Smooth muscle cell (in vitro differentiated cells): ENCODE measurements at regions not wholly inside any gene's neighbourhood (a gene's known extent, or its start where the extent isn't known, plus 50 kb on each side); places are given as distances from the start of the nearest gene placed in this dataset.

Experiments used
- DNase-seq: peaks from one replicate; lab custom pipeline; 2025; ENCODE audit not compliant: unreplicated experiment; lab: John Stamatoyannopoulos, UW
- H2AFZ ChIP-seq: fragments of 200-600 bp; sonication (generic); 2 replicates; pipeline ENCODE4 v1.6.0; 2016; ENCODE audit warnings: antibody characterized with exemption, low read depth, mild to moderate bottlenecking
- H3F3A ChIP-seq: fragments of 200-600 bp; sonication (generic); 2 replicates; pipeline ENCODE4 v1.6.0; 2017; ENCODE audit warnings: antibody characterized with exemption, low read depth
- H3K27ac ChIP-seq: fragments of 200-600 bp; sonication (generic); 2 replicates; pipeline ENCODE4 v1.5.1; 2016; ENCODE audit warnings: low read depth, mild to moderate bottlenecking
- H3K27me3 ChIP-seq: fragments of 200-600 bp; sonication (generic); 2 replicates; pipeline ENCODE4 v1.6.1; 2016; ENCODE audit warnings: low read depth, mild to moderate bottlenecking
- H3K36me3 ChIP-seq: fragments of 200-600 bp; sonication (generic); 2 replicates; pipeline ENCODE4 v1.5.1; 2016; ENCODE audit warnings: low read depth
- H3K4me1 ChIP-seq: fragments of 200-600 bp; sonication (generic); 2 replicates; pipeline ENCODE4 v1.5.1; 2016; ENCODE audit warnings: low read depth
- H3K4me2 ChIP-seq: fragments of 200-600 bp; sonication (generic); 2 replicates; pipeline ENCODE4 v1.6.0; 2016; ENCODE audit warnings: mild to moderate bottlenecking
- H3K4me3 ChIP-seq: fragments of 200-600 bp; sonication (generic); 2 replicates; pipeline ENCODE4 v1.5.1; 2016; ENCODE audit warnings: mild to moderate bottlenecking
- H3K79me2 ChIP-seq: fragments of 200-600 bp; sonication (generic); 2 replicates; pipeline ENCODE4 v1.6.0; 2016; ENCODE audit warnings: low read depth, mild to moderate bottlenecking
- H3K9ac ChIP-seq: fragments of 200-600 bp; sonication (generic); 2 replicates; pipeline ENCODE4 v1.6.0; 2016; ENCODE audit warnings: low read depth
- H3K9me3 ChIP-seq: fragments of 200-600 bp; sonication (generic); replicated peaks from 2 replicates; pipeline ENCODE4 v1.5.1; 2016; ENCODE audit warnings: low read depth
- H4K20me1 ChIP-seq: fragments of 200-600 bp; sonication (generic); 2 replicates; pipeline ENCODE4 v1.6.0; 2016; ENCODE audit warnings: low read depth
- WGBS: methylation state at CpG from one replicate; pipeline ENCODE4 v1.1.7; 2016; ENCODE audit warnings: low lambda C conversion rate; 5-methylcytosine and 5-hydroxymethylcytosine counted together
- TF ChIP-seq, protein P1 (sequence below): fragments of 200-600 bp; sonication (generic); IDR thresholded peaks from 2 replicates; pipeline ENCODE4 v1.5.1; 2017; ENCODE audit warnings: borderline replicate concordance, mild to moderate bottlenecking, antibody characterized with exemption; ENCODE audit not compliant: insufficient read depth, poor library complexity, severe bottlenecking

DNA sequence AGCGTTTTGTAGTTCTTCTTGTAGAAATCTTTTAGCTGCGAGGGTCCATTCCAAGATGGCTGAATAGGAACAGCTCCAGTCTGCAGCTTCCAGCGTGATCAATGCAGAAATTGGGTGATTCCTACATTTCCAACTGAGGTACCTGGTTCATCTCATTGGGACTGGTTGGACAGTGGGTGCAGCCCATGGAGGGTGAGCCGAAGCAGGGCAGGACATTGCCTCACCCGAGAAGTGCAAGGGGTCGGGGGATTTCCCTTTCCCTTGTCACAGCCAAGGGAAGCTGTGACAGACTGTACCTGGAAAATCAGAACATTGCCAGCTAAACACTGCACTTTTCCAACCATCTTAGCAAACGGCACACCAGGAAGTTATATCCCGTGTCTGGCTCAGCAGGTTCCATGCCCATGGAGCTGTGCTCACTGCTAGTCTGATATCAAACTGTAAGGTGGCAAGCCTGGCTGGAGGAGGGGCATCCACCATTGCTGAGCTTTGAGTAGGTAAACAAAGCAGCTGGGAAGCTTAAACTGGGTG, 176.0 kb upstream of the SPRY2 start:
- no peak overlapping the region for H3K9ac ChIP-seq
- H3K27ac ChIP-seq = no peak overlapping the region
- TF ChIP-seq, protein P1, sequence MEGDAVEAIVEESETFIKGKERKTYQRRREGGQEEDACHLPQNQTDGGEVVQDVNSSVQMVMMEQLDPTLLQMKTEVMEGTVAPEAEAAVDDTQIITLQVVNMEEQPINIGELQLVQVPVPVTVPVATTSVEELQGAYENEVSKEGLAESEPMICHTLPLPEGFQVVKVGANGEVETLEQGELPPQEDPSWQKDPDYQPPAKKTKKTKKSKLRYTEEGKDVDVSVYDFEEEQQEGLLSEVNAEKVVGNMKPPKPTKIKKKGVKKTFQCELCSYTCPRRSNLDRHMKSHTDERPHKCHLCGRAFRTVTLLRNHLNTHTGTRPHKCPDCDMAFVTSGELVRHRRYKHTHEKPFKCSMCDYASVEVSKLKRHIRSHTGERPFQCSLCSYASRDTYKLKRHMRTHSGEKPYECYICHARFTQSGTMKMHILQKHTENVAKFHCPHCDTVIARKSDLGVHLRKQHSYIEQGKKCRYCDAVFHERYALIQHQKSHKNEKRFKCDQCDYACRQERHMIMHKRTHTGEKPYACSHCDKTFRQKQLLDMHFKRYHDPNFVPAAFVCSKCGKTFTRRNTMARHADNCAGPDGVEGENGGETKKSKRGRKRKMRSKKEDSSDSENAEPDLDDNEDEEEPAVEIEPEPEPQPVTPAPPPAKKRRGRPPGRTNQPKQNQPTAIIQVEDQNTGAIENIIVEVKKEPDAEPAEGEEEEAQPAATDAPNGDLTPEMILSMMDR = no peak
- no peak for DNase-seq
- no peaks in the 10 kb centered on the region for H3F3A ChIP-seq
- no peaks in the 10 kb centered on the region for H4K20me1 ChIP-seq
- H2AFZ ChIP-seq = no peak overlapping the region
- no peaks in the 10 kb centered on the region for H3K4me1 ChIP-seq
- H3K4me2 ChIP-seq = no peak overlapping the region
- no peaks in the 10 kb centered on the region for H3K36me3 ChIP-seq
- 94% methylated on average over 8 of the region's 8 CpGs for WGBS
- H3K27me3 ChIP-seq = no peaks in the 10 kb centered on the region
- H3K9me3 ChIP-seq = no peaks in the 10 kb centered on the region
- no peaks in the 10 kb centered on the region for H3K79me2 ChIP-seq
- H3K4me3 ChIP-seq = no peak overlapping the region

DNA sequence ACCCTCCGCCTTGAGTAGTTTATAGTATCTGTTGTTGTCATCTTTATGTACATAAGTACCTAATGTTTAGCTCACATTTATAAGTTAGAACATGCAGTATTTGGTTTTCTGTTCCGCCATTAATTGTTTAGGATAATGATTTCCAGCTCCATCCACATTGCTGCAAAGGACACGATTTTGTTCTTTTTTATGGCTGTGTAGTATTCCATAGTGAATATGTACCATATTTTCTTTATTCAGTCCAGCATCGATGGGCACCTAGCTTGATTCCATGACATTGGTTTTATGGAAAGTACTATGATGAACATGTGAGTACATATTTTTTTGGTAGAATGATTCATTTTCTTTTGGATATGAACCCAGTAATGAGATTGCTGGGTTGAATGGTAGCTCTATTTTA, 174.4 kb upstream of the SPRY2 start:
- no peak for DNase-seq
- H3K36me3 ChIP-seq = no peaks in the 10 kb centered on the region
- WGBS = 94% methylated on average over 4 of the region's 4 CpGs
- TF ChIP-seq, protein P1 = no peak
- no peak overlapping the region for H3K27ac ChIP-seq
- H3K4me3 ChIP-seq = no peak overlapping the region
- no peaks in the 10 kb centered on the region for H3K4me1 ChIP-seq
- H2AFZ ChIP-seq = no peak overlapping the region
- H3K9me3 ChIP-seq = no peaks in the 10 kb centered on the region
- H3K4me2 ChIP-seq = no peak overlapping the region
- H3K27me3 ChIP-seq = no peaks in the 10 kb centered on the region
- H3K9ac ChIP-seq = no peak overlapping the region
- H4K20me1 ChIP-seq = no peaks in the 10 kb centered on the region
- no peaks in the 10 kb centered on the region for H3F3A ChIP-seq
- H3K79me2 ChIP-seq = no peaks in the 10 kb centered on the region

DNA sequence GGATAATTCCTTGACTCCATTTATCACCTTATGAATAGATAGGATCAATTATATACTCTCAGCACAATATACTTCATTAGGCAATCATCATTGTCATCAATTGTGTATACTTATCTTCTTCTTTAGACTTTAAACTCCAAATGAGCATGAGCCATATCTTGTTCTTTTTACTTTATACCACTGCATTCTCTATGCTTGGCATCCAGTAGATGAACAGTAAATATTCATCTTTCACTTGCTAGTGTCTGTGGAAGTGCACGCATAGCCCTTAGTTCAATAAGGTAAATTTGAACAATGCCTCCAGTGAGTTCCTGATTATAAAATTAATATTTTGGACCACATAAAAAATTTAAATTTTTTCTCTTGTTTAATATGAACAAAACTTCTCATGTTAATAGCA, 172.3 kb upstream of the SPRY2 start:
- no peak overlapping the region for H3K4me3 ChIP-seq
- 95% methylated on average over 1 of the region's 1 CpG for WGBS
- no peaks in the 10 kb centered on the region for H3K27me3 ChIP-seq
- H3K36me3 ChIP-seq = no peaks in the 10 kb centered on the region
- H3K27ac ChIP-seq = no peak overlapping the region
- TF ChIP-seq, protein P1 = no peak
- H4K20me1 ChIP-seq = no peaks in the 10 kb centered on the region
- no peak overlapping the region for H3K4me2 ChIP-seq
- H3F3A ChIP-seq = no peaks in the 10 kb centered on the region
- DNase-seq = no peak
- no peak overlapping the region for H3K9ac ChIP-seq
- H3K79me2 ChIP-seq = no peaks in the 10 kb centered on the region
- no peaks in the 10 kb centered on the region for H3K9me3 ChIP-seq
- no peaks in the 10 kb centered on the region for H3K4me1 ChIP-seq
- H2AFZ ChIP-seq = no peak overlapping the region

DNA sequence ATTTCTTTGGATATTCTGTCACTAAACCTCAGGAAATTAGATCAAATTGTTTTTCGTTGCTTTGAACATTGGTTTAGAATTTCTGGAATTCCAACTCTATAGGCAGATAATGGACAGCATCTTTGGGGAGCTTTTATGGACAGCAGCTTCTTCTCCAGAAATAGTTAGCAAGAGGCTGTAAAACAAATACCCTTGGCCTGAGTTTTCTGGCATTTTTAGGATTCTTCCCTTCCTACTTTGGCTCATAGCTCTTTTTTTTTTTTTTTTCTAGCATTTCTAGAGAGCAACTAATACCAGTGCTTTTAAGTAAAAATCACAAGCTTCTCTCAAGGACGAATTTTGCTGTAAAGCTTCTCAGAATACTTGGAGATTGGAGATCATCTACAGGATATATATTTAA, 169.8 kb upstream of the SPRY2 start:
- no peaks in the 10 kb centered on the region for H3F3A ChIP-seq
- H4K20me1 ChIP-seq = no peaks in the 10 kb centered on the region
- H3K4me3 ChIP-seq = no peak overlapping the region
- H2AFZ ChIP-seq = no peak overlapping the region
- no peaks in the 10 kb centered on the region for H3K79me2 ChIP-seq
- no peaks in the 10 kb centered on the region for H3K9me3 ChIP-seq
- H3K36me3 ChIP-seq = peaks cover under 1% of the 10 kb centered on the region
- no peak for DNase-seq
- no peak overlapping the region for H3K9ac ChIP-seq
- H3K4me1 ChIP-seq = no peaks in the 10 kb centered on the region
- TF ChIP-seq, protein P1 = no peak
- no peak overlapping the region for H3K27ac ChIP-seq
- no peaks in the 10 kb centered on the region for H3K27me3 ChIP-seq
- H3K4me2 ChIP-seq = no peak overlapping the region
- WGBS = 45% methylated on average over 2 of the region's 2 CpGs
